GM12872 (cell line): ENCODE measurements at regions not wholly inside any gene's neighbourhood (a gene's known extent, or its start where the extent isn't known, plus 50 kb on each side); places are given as distances from the start of the nearest gene placed in this dataset.

Source experiments
- CTCF ChIP-seq: IDR thresholded peaks from 3 replicates; pipeline ENCODE4 v1.5.1; 2011; ENCODE audit warnings: low read depth, mild to moderate bottlenecking, low read length, moderate library complexity; ENCODE audit not compliant: insufficient read depth

GRCh38 chr5:157926977-157927376 is 68.0 kb upstream of the CLINT1 start:
- no peak for TF ChIP-seq CTCF

- TF ChIP-seq CTCF, result no peak
Measured at GRCh38 chr5:157925786-157926671, 67.1 kb upstream of the CLINT1 start.

GRCh38 chr5:157924931-157925729 is 66.2 kb upstream of the CLINT1 start:
- no peak for TF ChIP-seq CTCF

- TF ChIP-seq CTCF, result no peak
Measured at GRCh38 chr5:157924490-157924889, 65.5 kb upstream of the CLINT1 start.

GRCh38 chr5:157923765-157924164 is 64.8 kb upstream of the CLINT1 start:
- TF ChIP-seq CTCF, result no peak

- no peak for TF ChIP-seq CTCF
Measured at GRCh38 chr5:157922026-157922425, 63.1 kb upstream of the CLINT1 start.

- TF ChIP-seq CTCF, result no peak
Measured at GRCh38 chr5:157920828-157921170, 61.9 kb upstream of the CLINT1 start.
